NOMO-1 (cell line): ENCODE measurements at regions not wholly inside any gene's neighbourhood (a gene's known extent, or its start where the extent isn't known, plus 50 kb on each side); places are given as distances from the start of the nearest gene placed in this dataset.

Experiments used
- DNase-seq, 2 experiments: peaks; one replicate each; lab custom pipeline; 2025; ENCODE audit not compliant: unreplicated experiment in 2 of 2; lab: John Stamatoyannopoulos, UW

GRCh38 chr4:31549256-31549655 lies 829.1 kb downstream of the PCDH7 start:
- DNase-seq = no peak

- no peak for DNase-seq
Observed at GRCh38 chr4:31557437-31557836, 837.3 kb downstream of the PCDH7 start.

- no peak for DNase-seq
Observed at GRCh38 chr4:31573554-31573953, 853.4 kb downstream of the PCDH7 start.

- no peak for DNase-seq
Observed at GRCh38 chr4:31575504-31575903, 855.3 kb downstream of the PCDH7 start.

GRCh38 chr4:31580843-31581242 lies 860.7 kb downstream of the PCDH7 start:
- no peak for DNase-seq

- no peak for DNase-seq
Observed at GRCh38 chr4:31585503-31585902, 865.3 kb downstream of the PCDH7 start.

GRCh38 chr4:31592293-31592692 lies 872.1 kb downstream of the PCDH7 start:
- no peak for DNase-seq

- DNase-seq = no peak
Observed at GRCh38 chr4:31595496-31595895, 875.3 kb downstream of the PCDH7 start.

- no peak for DNase-seq
Observed at GRCh38 chr4:31598639-31599038, 878.5 kb downstream of the PCDH7 start.

- DNase-seq = no peak
Observed at GRCh38 chr4:31601793-31602192, 881.6 kb downstream of the PCDH7 start.

- no peak for DNase-seq
Observed at GRCh38 chr4:31613946-31614623, 893.9 kb downstream of the PCDH7 start.

- DNase-seq = no peak
Observed at GRCh38 chr4:31617667-31618066, 897.5 kb downstream of the PCDH7 start.

- no peak for DNase-seq
Observed at GRCh38 chr4:31620476-31620875, 900.3 kb downstream of the PCDH7 start.

- no peak for DNase-seq
Observed at GRCh38 chr4:31645236-31645635, 925.1 kb downstream of the PCDH7 start.

- no peak for DNase-seq
Observed at GRCh38 chr4:31647786-31648185, 927.6 kb downstream of the PCDH7 start.

- no peak for DNase-seq
Observed at GRCh38 chr4:31649878-31650277, 929.7 kb downstream of the PCDH7 start.

GRCh38 chr4:31651541-31651940 lies 931.4 kb downstream of the PCDH7 start:
- no peak for DNase-seq

GRCh38 chr4:31655328-31655727 lies 935.2 kb downstream of the PCDH7 start:
- no peak for DNase-seq

GRCh38 chr4:31657859-31658570 lies 937.8 kb downstream of the PCDH7 start:
- DNase-seq = no peak

GRCh38 chr4:31660916-31661315 lies 940.7 kb downstream of the PCDH7 start:
- DNase-seq = no peak

- DNase-seq = no peak
Observed at GRCh38 chr4:31662951-31663350, 942.8 kb downstream of the PCDH7 start.

- DNase-seq = no peak
Observed at GRCh38 chr4:31667686-31668085, 947.5 kb downstream of the PCDH7 start.
